HG02763 (cell line): ENCODE measurements at regions not wholly inside any gene's neighbourhood (a gene's known extent, or its start where the extent isn't known, plus 50 kb on each side); places are given as distances from the start of the nearest gene placed in this dataset.
"Not testable (repeated sequence)": the region's sequence is repeated elsewhere in the genome, so short reads cannot be mapped to it uniquely, and the experiment has no call there.

Experiments
- ATAC-seq: cut with Tn5 transposase; IDR thresholded peaks from one replicate; pipeline ENCODE4 v1.9.1; 2021; ENCODE audit warnings: mild to moderate bottlenecking, moderate library complexity; ENCODE audit not compliant: unreplicated experiment

GRCh38 chr2:71962350-71962749 is 185.3 kb downstream of the CYP26B1 start:
- ATAC-seq: no peak

- no peak for ATAC-seq
Observed at GRCh38 chr2:71961289-71962027, 186.2 kb downstream of the CYP26B1 start.

GRCh38 chr2:71959494-71959893 is 188.2 kb downstream of the CYP26B1 start:
- no peak for ATAC-seq

- not testable (repeated sequence) for ATAC-seq
Observed at GRCh38 chr2:71958426-71958825, 189.2 kb downstream of the CYP26B1 start.

GRCh38 chr2:71952572-71953188 is 195.0 kb downstream of the CYP26B1 start:
- no peak for ATAC-seq

GRCh38 chr2:71951718-71952404 is 195.8 kb downstream of the CYP26B1 start:
- no peak for ATAC-seq

GRCh38 chr2:71951083-71951468 is 196.6 kb downstream of the CYP26B1 start:
- ATAC-seq: no peak

- ATAC-seq: no peak
Observed at GRCh38 chr2:71950256-71951082, 197.2 kb downstream of the CYP26B1 start.

- no peak for ATAC-seq
Observed at GRCh38 chr2:71949537-71949798, 198.2 kb downstream of the CYP26B1 start.

- ATAC-seq: no peak
Observed at GRCh38 chr2:71948781-71949536, 198.7 kb downstream of the CYP26B1 start.

GRCh38 chr2:71947809-71948208 is 199.9 kb downstream of the CYP26B1 start:
- ATAC-seq: no peak

GRCh38 chr2:71945603-71945959 is 202.1 kb downstream of the CYP26B1 start:
- ATAC-seq: no peak

- no peak for ATAC-seq
Observed at GRCh38 chr2:71944806-71945602, 202.7 kb downstream of the CYP26B1 start.

- no peak for ATAC-seq
Observed at GRCh38 chr2:71944183-71944550, 203.5 kb downstream of the CYP26B1 start.

GRCh38 chr2:71943238-71944182 is 204.2 kb downstream of the CYP26B1 start:
- ATAC-seq: no peak

- no peak for ATAC-seq
Observed at GRCh38 chr2:71941726-71942525, 205.7 kb downstream of the CYP26B1 start.

GRCh38 chr2:71940695-71941094 is 207.0 kb downstream of the CYP26B1 start:
- no peak for ATAC-seq
